Caco-2 (cell line): ENCODE measurements at regions not wholly inside any gene's neighbourhood (a gene's known extent, or its start where the extent isn't known, plus 50 kb on each side); places are given as distances from the start of the nearest gene placed in this dataset.

Experiments
- BruUV-seq: library from RNA; stranded (reverse); fragments of 400-500 nt; replicated peaks from 2 replicates; lab custom pipeline; 2021; lab: Mats Ljungman, UMichigan
- CTCF ChIA-PET: fragments of 300-600 bp; sonication (Branson Sonifier 250); formaldehyde crosslinking; loops from one replicate; lab custom pipeline; 2022; ENCODE audit warnings: antibody characterized with exemption; lab: Charles Lee
- POLR2A ChIA-PET: fragments of 300-600 bp; sonication (Branson Sonifier 250); formaldehyde crosslinking; loops from one replicate; lab custom pipeline; 2022; ENCODE audit warnings: antibody characterized with exemption; lab: Charles Lee
- DNase-seq, 2 experiments: peaks; one replicate each; pipeline versions ENCODE4 v3.0.0 to v3.0.0-alpha.2; 2020 to 2022
- H3K27me3 ChIP-seq: replicated peaks from 2 replicates; pipeline ENCODE4 v1.6.0; 2011; ENCODE audit warnings: low read length; ENCODE audit not compliant: control insufficient read depth, insufficient read depth
- H3K36me3 ChIP-seq: 2 replicates; pipeline ENCODE4 v1.5.1; 2011; ENCODE audit warnings: low read length; ENCODE audit not compliant: control insufficient read depth, insufficient read depth
- H3K4me1 ChIP-seq: fragments of 250-450 bp; sonication (Bioruptor Pico); 2 replicates; pipeline ENCODE4 v1.5.1; 2020; ENCODE audit warnings: mild to moderate bottlenecking
- H3K4me3 ChIP-seq: 2 replicates; pipeline ENCODE4 v1.5.1; 2011; ENCODE audit warnings: low read depth, mild to moderate bottlenecking, control low read depth, low read length
- H3K9me3 ChIP-seq: fragments of 250-450 bp; sonication (Bioruptor Pico); 2 replicates; pipeline ENCODE4 v1.5.1; 2020; ENCODE audit warnings: mild to moderate bottlenecking, moderate library complexity
- H3K27ac Mint-ChIP-seq: one replicate; pipeline ENCODE4 v1.8.0; 2022; ENCODE audit warnings: mixed read lengths; ENCODE audit not compliant: unreplicated experiment
- H3K27me3 Mint-ChIP-seq: one replicate; pipeline ENCODE4 v1.8.0; 2022; ENCODE audit warnings: mixed read lengths; ENCODE audit not compliant: insufficient read depth, unreplicated experiment
- H3K36me3 Mint-ChIP-seq: one replicate; pipeline ENCODE4 v1.8.0; 2022; ENCODE audit warnings: mild to moderate bottlenecking, mixed read lengths; ENCODE audit not compliant: insufficient read depth, unreplicated experiment
- H3K4me1 Mint-ChIP-seq: one replicate; pipeline ENCODE4 v1.8.0; 2022; ENCODE audit warnings: low read depth, mixed read lengths; ENCODE audit not compliant: unreplicated experiment
- H3K4me3 Mint-ChIP-seq: one replicate; pipeline ENCODE4 v1.8.0; 2022; ENCODE audit warnings: mild to moderate bottlenecking, moderate library complexity, mixed read lengths; ENCODE audit not compliant: unreplicated experiment
- H3K9me3 Mint-ChIP-seq: one replicate; pipeline ENCODE4 v1.8.0; 2022; ENCODE audit warnings: mixed read lengths; ENCODE audit not compliant: unreplicated experiment
- intact Hi-C: fragments of 100-400 bp; cut with micrococcal nuclease; formaldehyde crosslinking; loops from one replicate; pipeline ENCODE4 v1.10.0; 2022; ENCODE audit not compliant: unreplicated experiment
- TF ChIP-seq, protein P1 (sequence below), 2 experiments: fragments of 200-600 bp in 1 of 2; IDR thresholded peaks; 1 replicate in 1 of 2; 2 replicates in 1 of 2; pipeline versions ENCODE4 v1.5.1 to v1.8.0; 2011 to 2022; ENCODE audit warnings: antibody characterized with exemption in 1 of 2, control low read depth in 1 of 2, inconsistent platforms in 1 of 2, low read depth in 1 of 2, low read length in 1 of 2, mild to moderate bottlenecking in 1 of 2, moderate library complexity in 1 of 2; ENCODE audit not compliant: insufficient read depth in 1 of 2, severe bottlenecking in 1 of 2, unreplicated experiment in 1 of 2

DNA sequence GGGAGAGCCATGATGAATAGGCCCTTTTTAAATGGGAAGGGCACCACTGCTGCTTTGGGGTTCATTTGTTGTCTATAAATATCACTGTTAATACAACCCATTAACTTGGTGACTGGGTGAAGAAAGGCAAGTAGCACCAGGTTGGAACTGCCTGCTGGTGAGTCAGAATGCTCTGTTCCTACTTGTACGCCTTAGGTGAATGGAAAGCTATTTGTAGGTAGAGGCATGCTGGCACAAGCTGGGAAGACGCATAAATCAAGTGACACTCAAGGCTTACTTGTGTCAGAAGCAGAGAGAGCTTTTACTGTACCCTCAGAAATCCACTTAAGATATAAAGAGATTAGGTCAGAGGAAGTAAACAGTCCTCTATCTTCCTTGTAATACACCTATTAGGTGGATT, 142.5 kb downstream of the TMX1 start:
- H3K4me1 Mint-ChIP-seq = peaks cover 12% of the 10 kb centered on the region
- Histone ChIP-seq H3K9me3 (no peaks in the 10 kb centered on the region), H3K27me3 (no peaks in the 10 kb centered on the region), H3K36me3 (no peaks in the 10 kb centered on the region), H3K4me1 (peaks cover 26% of the 10 kb centered on the region), H3K4me3 (no peak overlapping the region)
- no peak overlapping the region for H3K4me3 Mint-ChIP-seq
- POLR2A ChIA-PET = no interaction called here
- no peaks in the 10 kb centered on the region for H3K9me3 Mint-ChIP-seq
- intact Hi-C loops = no loop called here
- BruUV-seq = no TSS peak
- H3K27me3 Mint-ChIP-seq = no peaks in the 10 kb centered on the region
- no peaks in the 10 kb centered on the region for H3K36me3 Mint-ChIP-seq
- H3K27ac Mint-ChIP-seq = no peak overlapping the region
- TF ChIP-seq, protein P1, sequence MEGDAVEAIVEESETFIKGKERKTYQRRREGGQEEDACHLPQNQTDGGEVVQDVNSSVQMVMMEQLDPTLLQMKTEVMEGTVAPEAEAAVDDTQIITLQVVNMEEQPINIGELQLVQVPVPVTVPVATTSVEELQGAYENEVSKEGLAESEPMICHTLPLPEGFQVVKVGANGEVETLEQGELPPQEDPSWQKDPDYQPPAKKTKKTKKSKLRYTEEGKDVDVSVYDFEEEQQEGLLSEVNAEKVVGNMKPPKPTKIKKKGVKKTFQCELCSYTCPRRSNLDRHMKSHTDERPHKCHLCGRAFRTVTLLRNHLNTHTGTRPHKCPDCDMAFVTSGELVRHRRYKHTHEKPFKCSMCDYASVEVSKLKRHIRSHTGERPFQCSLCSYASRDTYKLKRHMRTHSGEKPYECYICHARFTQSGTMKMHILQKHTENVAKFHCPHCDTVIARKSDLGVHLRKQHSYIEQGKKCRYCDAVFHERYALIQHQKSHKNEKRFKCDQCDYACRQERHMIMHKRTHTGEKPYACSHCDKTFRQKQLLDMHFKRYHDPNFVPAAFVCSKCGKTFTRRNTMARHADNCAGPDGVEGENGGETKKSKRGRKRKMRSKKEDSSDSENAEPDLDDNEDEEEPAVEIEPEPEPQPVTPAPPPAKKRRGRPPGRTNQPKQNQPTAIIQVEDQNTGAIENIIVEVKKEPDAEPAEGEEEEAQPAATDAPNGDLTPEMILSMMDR (IDR thresholded peaks at IDR 0.05; ENCODE audit: insufficient read depth in 1 of 2, low read depth in 1 of 2, low read length in 1 of 2, severe bottlenecking in 1 of 2, unreplicated experiment in 1 of 2) = no peak
- CTCF ChIA-PET = no interaction called here
- no peak for DNase-seq

DNA sequence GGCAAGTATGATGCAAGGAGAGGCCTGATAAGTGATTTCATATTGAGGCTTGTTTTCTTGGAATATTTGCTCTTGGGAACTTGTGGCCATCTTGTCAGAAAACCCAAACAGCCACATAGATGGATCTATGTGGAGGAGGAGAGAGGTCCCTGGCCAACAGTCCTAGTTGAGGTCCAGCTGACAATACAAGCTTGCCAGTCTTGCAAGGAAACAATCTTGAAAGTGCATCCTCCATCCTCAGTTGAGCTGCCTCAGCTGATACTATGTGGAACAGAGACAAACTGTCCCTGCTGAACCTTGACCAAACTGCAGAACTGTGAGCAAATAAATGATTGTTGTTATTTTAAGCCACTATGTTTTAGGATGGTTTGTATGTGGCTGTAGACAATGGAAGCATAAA, 146.4 kb downstream of the TMX1 start:
- Histone ChIP-seq H3K4me1 (peaks cover 23% of the 10 kb centered on the region; the same call in 1 of the 2 replicates), H3K27me3 (no peaks in the 10 kb centered on the region), H3K36me3 (no peaks in the 10 kb centered on the region), H3K9me3 (no peaks in the 10 kb centered on the region), H3K4me3 (no peak overlapping the region)
- ChIA-PET CTCF (no interaction called here), POLR2A (no interaction called here)
- H3K4me1 Mint-ChIP-seq = peaks cover 12% of the 10 kb centered on the region
- no TSS peak for BruUV-seq
- no peaks in the 10 kb centered on the region for H3K36me3 Mint-ChIP-seq
- H3K27me3 Mint-ChIP-seq = no peaks in the 10 kb centered on the region
- H3K27ac Mint-ChIP-seq = no peak overlapping the region
- TF ChIP-seq, protein P1 (IDR thresholded peaks at IDR 0.05; ENCODE audit: insufficient read depth in 1 of 2, low read depth in 1 of 2, low read length in 1 of 2, severe bottlenecking in 1 of 2, unreplicated experiment in 1 of 2) = no peak
- no peak overlapping the region for H3K4me3 Mint-ChIP-seq
- DNase-seq = no peak
- intact Hi-C loops = no loop called here
- no peaks in the 10 kb centered on the region for H3K9me3 Mint-ChIP-seq

DNA sequence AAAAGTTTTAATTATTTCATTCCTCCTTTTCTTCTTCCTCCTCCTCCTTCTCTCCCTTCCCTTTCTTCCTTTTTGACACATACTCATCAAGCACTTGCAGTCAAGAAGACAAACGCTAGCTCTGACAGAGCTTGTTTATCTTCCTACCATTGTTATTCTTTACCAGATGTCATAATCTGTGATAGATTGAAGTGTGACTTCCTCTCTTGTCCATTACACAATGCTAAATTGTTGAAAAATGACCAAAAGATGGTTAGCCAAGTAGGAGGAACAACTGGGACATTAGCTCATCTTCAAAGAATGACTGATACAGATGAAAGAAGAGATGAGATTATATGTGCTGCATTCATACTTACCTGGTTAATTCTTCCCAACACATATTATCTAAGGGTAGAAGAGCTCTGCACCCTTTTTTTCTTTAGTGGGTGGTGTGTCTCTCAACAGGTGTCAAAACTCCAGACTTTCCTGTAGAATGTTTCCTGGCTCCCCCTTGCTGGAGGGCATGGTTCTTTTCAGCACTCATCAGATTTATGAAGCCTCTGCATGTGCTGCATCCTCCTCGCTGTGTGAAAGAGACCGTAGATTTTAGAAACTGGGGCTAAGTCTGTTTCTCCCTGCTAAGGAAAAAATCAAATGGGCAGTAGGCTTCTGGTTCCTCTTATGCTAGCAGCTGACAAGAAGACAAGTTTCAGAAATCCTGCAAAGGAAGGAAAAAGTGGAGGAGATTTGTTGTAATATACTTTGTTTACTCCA, 147.1 kb downstream of the TMX1 start:
- no peaks in the 10 kb centered on the region for H3K36me3 Mint-ChIP-seq
- ChIA-PET CTCF (no interaction called here), POLR2A (interaction anchor here (0.6 kb wide), 1 partner anchor 63 kb away, joined by 5 read pairs; no protein-coding TSS in a partner anchor)
- Histone ChIP-seq H3K4me3 (no peak overlapping the region), H3K9me3 (no peaks in the 10 kb centered on the region), H3K27me3 (no peaks in the 10 kb centered on the region), H3K4me1 (peaks cover 23% of the 10 kb centered on the region; the same call in 1 of the 2 replicates), H3K36me3 (no peaks in the 10 kb centered on the region)
- TF ChIP-seq, protein P1 (IDR thresholded peaks at IDR 0.05; ENCODE audit: insufficient read depth in 1 of 2, low read depth in 1 of 2, low read length in 1 of 2, severe bottlenecking in 1 of 2, unreplicated experiment in 1 of 2) = no peak
- no peaks in the 10 kb centered on the region for H3K9me3 Mint-ChIP-seq
- DNase-seq = no peak
- no peaks in the 10 kb centered on the region for H3K27me3 Mint-ChIP-seq
- peaks cover 6% of the 10 kb centered on the region for H3K4me1 Mint-ChIP-seq
- no TSS peak for BruUV-seq
- no peak overlapping the region for H3K4me3 Mint-ChIP-seq
- intact Hi-C loops = no loop called here
- no peak overlapping the region for H3K27ac Mint-ChIP-seq
